Muscle layer of colon (tissue), 2 donors: ENCODE measurements at regions not wholly inside any gene's neighbourhood (a gene's known extent, or its start where the extent isn't known, plus 50 kb on each side); places are given as distances from the start of the nearest gene placed in this dataset.
"Not testable (repeated sequence)": the region's sequence is repeated elsewhere in the genome, so short reads cannot be mapped to it uniquely, and the experiment has no call there.

ENCODE experiments used
- H3K27ac ChIP-seq: one replicate; pipeline ENCODE4 v1.7.0; 2013; ENCODE audit warnings: low read depth, mild to moderate bottlenecking, low read length, moderate library complexity
- H3K27me3 ChIP-seq, 2 donors: one replicate each; pipeline ENCODE4 v1.7.0; 2013; ENCODE audit warnings: low read length in 2 of 2, mild to moderate bottlenecking in 2 of 2; ENCODE audit not compliant: insufficient read depth in 2 of 2, control insufficient read depth in 1 of 2
- H3K36me3 ChIP-seq: one replicate; pipeline ENCODE4 v1.7.0; 2013; ENCODE audit warnings: mild to moderate bottlenecking, low read length; ENCODE audit not compliant: insufficient read depth
- H3K4me1 ChIP-seq: one replicate; pipeline ENCODE4 v1.7.0; 2013; ENCODE audit warnings: mild to moderate bottlenecking, low read length; ENCODE audit not compliant: insufficient read depth
- H3K4me3 ChIP-seq, 2 donors: one replicate each; pipeline ENCODE4 v1.7.0; 2013; ENCODE audit warnings: low read length in 2 of 2, low read depth in 1 of 2, mild to moderate bottlenecking in 1 of 2, moderate library complexity in 1 of 2
- H3K9ac ChIP-seq: one replicate; pipeline ENCODE4 v1.7.0; 2013; ENCODE audit warnings: low read length
- H3K9me3 ChIP-seq: one replicate; pipeline ENCODE4 v1.7.0; 2013; ENCODE audit warnings: mild to moderate bottlenecking, low read length
- donor health status: abdominal sarcoma.
- donor health status: Adenocarcinoma of cecum.

DNA sequence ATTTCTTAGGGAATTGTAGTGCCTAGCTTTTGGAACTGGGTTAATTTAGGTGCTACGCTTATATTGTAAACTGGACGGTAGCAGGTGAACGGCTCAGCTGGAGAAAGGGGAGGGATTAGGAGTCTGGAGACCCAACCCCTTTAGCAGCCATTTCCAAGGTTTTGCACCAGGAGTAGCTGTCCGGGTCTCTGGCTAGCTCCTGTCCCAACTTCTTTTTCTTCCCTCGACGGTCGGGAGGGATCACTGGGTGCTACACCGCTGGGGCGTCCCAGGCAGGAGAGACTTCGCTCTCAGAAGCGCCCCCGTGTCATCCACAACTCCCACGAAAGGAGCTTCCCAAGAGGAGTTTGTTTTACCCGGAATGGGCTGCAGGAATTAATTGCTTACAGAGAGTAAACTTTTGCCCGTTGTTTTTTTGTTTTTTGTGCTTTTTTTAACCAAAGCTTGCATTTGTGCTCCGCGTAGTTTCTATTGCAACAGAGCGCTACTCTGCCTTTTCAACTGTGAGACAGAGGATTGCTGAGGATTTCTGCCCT lies 1640.9 kb upstream of the C9orf72 start:
- Histone ChIP-seq H3K27ac (no peak overlapping the region), H3K4me3 (peak overlapping the region in 1 of 2 donors; percentile 59), H3K4me1 (peaks cover 25% of the 10 kb centered on the region), H3K27me3 (peaks cover 29 to 36% of the 10 kb centered on the region in 2 donors), H3K9ac (no peak overlapping the region), H3K36me3 (no peaks in the 10 kb centered on the region), H3K9me3 (no peaks in the 10 kb centered on the region)

DNA sequence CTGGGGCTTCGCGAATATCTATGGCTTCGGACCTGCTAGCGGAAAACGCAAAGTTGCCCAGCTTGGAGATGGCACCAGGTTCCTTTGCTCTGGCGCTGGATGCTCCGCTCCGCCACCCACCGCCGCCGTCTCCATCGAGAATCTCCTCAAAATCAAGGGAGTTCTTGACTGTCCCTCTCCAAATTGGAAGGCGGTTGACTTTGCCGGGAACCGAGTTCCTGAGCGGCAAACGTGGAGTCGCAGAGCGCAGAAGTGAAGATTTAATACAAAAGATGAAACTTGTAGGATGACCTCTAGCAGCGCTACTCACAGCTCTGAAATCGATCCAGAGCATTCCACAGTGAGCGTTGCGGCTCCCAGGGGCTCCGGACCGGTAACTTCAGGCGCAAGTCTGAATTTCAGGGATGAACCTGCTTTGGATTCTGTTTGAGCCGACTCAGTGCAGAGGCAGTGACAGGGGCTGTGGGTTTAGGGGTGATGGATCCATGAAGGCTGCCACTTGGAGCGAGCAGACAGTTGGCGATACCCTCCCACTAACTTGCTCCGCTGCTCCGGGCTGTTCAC lies 1641.5 kb upstream of the C9orf72 start:
- Histone ChIP-seq H3K27ac (no peak overlapping the region), H3K4me1 (peaks cover 25% of the 10 kb centered on the region), H3K9me3 (no peaks in the 10 kb centered on the region), H3K4me3 (peak overlapping the region in 1 of 2 donors; percentile 39), H3K36me3 (no peaks in the 10 kb centered on the region), H3K27me3 (peaks cover 29 to 36% of the 10 kb centered on the region in 2 donors), H3K9ac (no peak overlapping the region)

DNA sequence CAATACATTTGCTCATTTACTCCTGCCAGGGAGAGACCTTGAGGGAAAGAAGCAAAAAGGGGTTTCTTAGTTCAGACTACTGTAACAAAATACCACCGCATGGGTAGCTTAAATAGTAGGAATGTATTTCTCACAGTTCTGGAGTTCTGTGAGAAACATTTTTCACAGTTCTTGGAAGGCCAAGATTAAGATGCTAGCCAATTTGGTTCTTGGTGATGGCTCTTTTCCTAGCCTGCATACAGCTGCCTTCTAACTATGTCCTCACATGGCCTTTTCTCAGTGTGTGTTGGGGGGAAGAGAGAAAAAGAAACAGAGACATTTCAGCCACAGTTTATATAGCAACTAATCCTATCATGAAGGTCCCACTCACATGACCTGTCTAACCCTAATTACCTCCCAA lies 1644.7 kb upstream of the C9orf72 start:
- Histone ChIP-seq H3K27ac (no peak overlapping the region), H3K27me3 (peaks cover 29% of the 10 kb centered on the region in 2 donors), H3K4me1 (peaks cover 15% of the 10 kb centered on the region), H3K9ac (no peak overlapping the region), H3K36me3 (no peaks in the 10 kb centered on the region), H3K4me3 (no peak overlapping the region), H3K9me3 (no peaks in the 10 kb centered on the region)

DNA sequence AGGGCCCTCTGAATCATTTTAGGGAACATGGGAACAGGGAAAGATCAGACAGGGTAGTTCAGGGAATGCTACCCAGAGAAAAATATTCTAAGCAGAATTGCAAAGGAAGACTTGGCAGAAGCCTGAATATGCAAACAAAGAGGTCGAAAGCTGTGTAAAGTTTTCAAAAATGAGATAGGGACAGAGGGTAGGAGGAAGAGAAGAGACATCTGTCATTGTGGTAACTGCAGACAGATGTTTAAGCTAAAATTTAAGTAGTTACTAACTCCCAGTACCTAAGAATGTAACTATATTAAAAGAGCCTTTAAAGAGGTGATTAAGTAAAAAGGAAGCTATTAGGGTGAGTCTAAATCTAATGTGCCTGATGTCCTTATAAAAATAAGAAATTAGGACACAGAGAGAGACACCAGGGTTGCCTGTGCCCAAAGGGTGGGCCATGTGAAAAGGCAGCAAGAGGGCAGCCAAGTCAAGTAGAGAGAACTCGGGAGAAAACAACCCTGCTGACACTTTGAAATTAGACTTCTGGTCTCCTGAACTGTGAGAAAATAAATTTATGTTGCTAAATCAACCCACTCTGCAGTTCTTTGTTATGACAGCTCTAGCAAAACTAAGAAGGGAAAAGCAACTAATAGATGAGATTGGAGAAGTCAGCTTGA lies 1647.4 kb upstream of the C9orf72 start:
- Histone ChIP-seq H3K27ac (no peak overlapping the region), H3K27me3 (peaks cover 2 to 9% of the 10 kb centered on the region in 2 donors), H3K9me3 (no peaks in the 10 kb centered on the region), H3K4me1 (no peaks in the 10 kb centered on the region), H3K36me3 (no peaks in the 10 kb centered on the region), H3K4me3 (no peak overlapping the region), H3K9ac (no peak overlapping the region)

DNA sequence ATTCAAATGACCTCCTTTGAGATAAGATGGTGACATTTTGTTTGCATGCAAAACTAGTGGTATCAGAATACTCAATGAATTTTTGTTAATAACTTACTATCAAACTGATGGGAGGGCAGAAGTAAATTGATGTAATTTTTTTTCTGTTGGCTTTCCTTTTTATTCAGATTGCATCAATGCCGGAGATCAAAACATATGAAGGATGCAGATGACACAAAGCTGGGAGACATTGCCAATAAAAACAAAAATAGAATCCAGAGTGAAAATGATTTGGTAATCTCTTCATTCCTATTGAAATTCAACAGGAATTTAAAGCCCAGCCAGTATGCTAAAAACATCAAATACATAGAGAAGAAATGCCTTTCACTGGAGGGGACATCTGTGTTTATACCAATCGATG lies 1655.3 kb upstream of the C9orf72 start:
- no peak overlapping the region for H3K27ac ChIP-seq
- no peak overlapping the region for H3K4me3 ChIP-seq
- H3K36me3 ChIP-seq, result no peaks in the 10 kb centered on the region
- H3K4me1 ChIP-seq, result no peaks in the 10 kb centered on the region
- H3K27me3 ChIP-seq, result no peaks in the 10 kb centered on the region
- H3K9me3 ChIP-seq, result no peaks in the 10 kb centered on the region
- no peak overlapping the region for H3K9ac ChIP-seq

DNA sequence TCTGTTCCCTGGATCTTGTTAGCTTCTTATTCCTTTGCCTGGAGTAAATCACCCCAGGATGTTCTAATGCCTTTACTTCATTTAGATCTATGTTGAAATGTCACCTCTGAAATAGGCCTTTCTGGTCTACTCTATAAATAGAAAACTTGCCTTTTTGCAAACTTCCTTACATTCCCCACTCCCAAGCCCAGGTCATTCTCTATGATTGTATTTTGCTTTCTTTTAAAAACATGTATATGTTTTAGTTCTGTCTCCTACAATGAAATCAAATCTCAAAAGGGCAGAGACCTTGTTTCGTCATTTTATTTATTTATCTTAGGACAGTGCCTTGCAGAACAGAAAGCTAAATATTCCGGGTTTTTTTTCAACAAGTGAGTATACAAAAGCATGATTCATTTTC lies 1657.7 kb upstream of the C9orf72 start:
- H3K4me3 ChIP-seq, result no peak overlapping the region

DNA sequence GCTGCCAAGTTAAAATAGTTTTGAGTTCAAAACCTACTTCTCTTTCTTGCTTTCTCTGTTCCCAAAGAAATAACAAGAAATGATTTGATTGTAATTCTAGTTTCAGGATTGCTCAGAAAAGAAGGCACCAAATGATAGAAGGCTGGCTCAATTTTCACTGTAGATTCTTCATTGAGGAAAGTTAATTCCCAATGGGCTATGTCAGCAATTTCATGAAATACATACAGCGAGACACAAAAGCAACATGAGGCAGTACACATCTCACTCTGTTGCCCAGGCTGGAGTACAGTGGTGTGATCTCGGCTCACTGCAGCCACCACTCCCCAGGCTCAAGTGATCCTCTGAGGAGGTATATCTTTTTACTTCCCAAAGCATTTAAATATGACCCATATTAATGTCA lies 1659.9 kb upstream of the C9orf72 start:
- H3K36me3 ChIP-seq, result no peaks in the 10 kb centered on the region
- no peak overlapping the region for H3K9ac ChIP-seq
- no peak overlapping the region for H3K27ac ChIP-seq
- no peak overlapping the region for H3K4me3 ChIP-seq
- no peaks in the 10 kb centered on the region for H3K4me1 ChIP-seq
- no peaks in the 10 kb centered on the region for H3K9me3 ChIP-seq
- no peaks in the 10 kb centered on the region for H3K27me3 ChIP-seq

More for the DNA sequence above, 1657.7 kb upstream of the C9orf72 start:
- no peaks in the 10 kb centered on the region for H3K27me3 ChIP-seq
- H3K9ac ChIP-seq, result no peak overlapping the region
- H3K36me3 ChIP-seq, result no peaks in the 10 kb centered on the region
- no peaks in the 10 kb centered on the region for H3K4me1 ChIP-seq
- H3K27ac ChIP-seq, result no peak overlapping the region
- H3K9me3 ChIP-seq, result no peaks in the 10 kb centered on the region

DNA sequence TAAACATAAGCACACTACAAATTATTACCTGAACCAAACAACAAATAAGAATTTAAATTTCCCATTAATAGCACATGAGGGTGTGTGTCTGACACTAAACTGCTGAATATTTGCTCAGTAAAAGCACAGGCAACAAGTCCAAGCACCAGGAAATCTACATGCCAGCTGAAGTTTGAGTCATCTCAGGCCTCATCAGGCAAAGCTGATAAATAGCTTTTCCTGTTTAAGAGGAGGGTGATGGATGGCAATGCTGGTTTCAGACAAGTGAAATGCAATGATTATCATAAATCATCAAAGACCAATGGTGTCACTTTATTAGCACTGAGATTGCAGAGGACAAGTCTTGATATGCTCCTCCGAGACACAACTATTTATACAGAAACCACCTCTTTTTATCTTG lies 1668.0 kb upstream of the C9orf72 start:
- H3K4me1 ChIP-seq, result no peaks in the 10 kb centered on the region
- H3K27me3 ChIP-seq, result no peaks in the 10 kb centered on the region
- no peaks in the 10 kb centered on the region for H3K36me3 ChIP-seq
- H3K4me3 ChIP-seq, result no peak overlapping the region
- H3K9me3 ChIP-seq, result no peaks in the 10 kb centered on the region
- H3K9ac ChIP-seq, result no peak overlapping the region
- no peak overlapping the region for H3K27ac ChIP-seq

DNA sequence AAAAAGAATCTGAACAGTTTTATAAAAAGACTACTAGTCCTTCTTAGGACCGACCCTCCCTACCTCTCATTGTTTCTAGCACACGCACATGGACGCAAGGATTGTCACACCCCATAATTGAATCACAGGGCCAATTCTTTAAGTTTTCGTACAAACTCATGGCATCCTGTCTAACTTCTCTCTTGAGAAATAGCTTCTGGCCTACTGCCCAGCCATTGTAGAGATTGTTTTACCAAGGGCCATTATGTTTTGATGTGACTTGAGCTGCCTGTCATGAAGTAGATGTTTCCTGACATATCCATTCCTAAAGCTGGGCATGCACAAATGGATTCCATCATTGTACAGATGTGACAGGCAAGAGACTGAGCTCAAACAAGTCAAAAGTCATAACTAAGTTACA lies 1672.1 kb upstream of the C9orf72 start:
- no peaks in the 10 kb centered on the region for H3K4me1 ChIP-seq
- no peaks in the 10 kb centered on the region for H3K36me3 ChIP-seq
- no peaks in the 10 kb centered on the region for H3K27me3 ChIP-seq
- no peaks in the 10 kb centered on the region for H3K9me3 ChIP-seq
- H3K27ac ChIP-seq, result no peak overlapping the region
- no peak overlapping the region for H3K4me3 ChIP-seq
- no peak overlapping the region for H3K9ac ChIP-seq

DNA sequence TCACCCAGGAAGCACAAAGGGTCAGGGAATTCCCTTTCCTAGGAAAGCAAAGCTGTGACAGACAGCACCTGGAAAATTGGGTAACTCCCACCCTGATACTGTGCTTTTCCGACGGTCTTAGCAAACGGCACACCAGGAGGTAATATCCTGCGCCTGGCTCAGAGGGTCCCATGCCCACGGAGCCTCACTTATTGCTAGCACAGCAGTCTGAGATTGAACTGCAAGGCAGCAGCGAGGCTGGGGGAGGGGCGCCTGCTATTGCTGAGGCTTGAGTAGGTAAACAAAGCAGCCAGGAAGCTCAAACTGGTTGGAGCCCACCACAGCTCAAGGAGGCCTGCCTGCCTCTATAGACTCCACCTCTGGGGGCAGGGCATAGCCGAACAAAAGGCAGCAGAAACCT lies 1697.1 kb upstream of the C9orf72 start:
- H3K27ac ChIP-seq, H3K4me3 ChIP-seq: not testable (repeated sequence)

DNA sequence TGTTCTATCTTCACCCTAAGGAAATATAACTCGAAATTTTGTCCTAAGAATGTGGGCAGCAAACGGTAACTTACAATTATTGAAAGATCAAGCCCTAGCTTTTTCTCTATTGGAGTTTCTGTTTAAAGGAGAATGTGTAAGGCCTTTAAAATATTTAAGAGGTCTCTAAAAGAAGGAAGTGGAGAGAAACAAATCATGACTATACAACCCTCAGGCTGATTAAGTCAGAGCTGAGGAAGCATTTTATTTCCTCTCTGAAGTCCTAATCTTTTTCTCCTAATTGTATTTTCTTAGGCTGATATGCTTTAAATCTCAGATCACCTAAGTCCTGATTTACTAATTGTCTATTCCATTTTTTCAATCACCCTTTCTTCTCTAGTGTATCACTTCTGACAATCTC lies 1708.8 kb upstream of the C9orf72 start:
- Histone ChIP-seq H3K27me3 (no peaks in the 10 kb centered on the region), H3K4me3 (no peak overlapping the region), H3K4me1 (no peaks in the 10 kb centered on the region), H3K27ac (no peak overlapping the region), H3K9me3 (no peaks in the 10 kb centered on the region), H3K36me3 (no peaks in the 10 kb centered on the region), H3K9ac (no peak overlapping the region)

More for the DNA sequence above, 1697.1 kb upstream of the C9orf72 start:
- H3K9ac ChIP-seq, H3K27me3 ChIP-seq, H3K4me1 ChIP-seq, H3K36me3 ChIP-seq, H3K9me3 ChIP-seq: not testable (repeated sequence)

DNA sequence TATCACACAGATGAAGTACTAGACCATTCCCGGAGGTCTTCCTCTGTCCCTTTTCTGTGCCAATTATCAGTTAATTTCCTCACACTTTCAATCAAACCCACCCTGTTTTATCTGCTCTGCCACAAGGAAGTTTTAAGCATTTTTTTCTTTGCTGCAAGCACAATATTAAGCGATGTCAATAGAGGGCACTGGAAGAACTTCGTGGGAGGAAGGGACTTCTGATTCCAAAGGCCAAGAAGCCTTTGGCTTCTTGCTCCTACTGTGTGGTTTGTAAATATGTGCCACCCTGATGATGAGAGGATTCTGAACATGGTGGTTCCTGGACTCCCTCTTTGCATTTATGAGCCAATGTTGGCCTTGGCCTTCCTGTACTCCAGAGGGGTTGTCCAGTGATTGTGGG lies 1712.5 kb upstream of the C9orf72 start:
- Histone ChIP-seq H3K27ac (no peak overlapping the region), H3K9me3 (no peaks in the 10 kb centered on the region), H3K9ac (no peak overlapping the region), H3K27me3 (no peaks in the 10 kb centered on the region), H3K4me1 (no peaks in the 10 kb centered on the region), H3K36me3 (no peaks in the 10 kb centered on the region), H3K4me3 (no peak overlapping the region)
